Left ventricle myocardium inferior (tissue), 1 donor: ENCODE measurements at regions not wholly inside any gene's neighbourhood (a gene's known extent, or its start where the extent isn't known, plus 50 kb on each side); places are given as distances from the start of the nearest gene placed in this dataset.

Source experiments
- DNase-seq: peaks from one replicate; pipeline ENCODE4 v3.0.0-alpha.2; 2020
- H3K27ac ChIP-seq: fragments of 200-600 bp; replicated peaks from 2 replicates; pipeline ENCODE4 v1.8.0; 2021
- H3K27me3 ChIP-seq: fragments of 200-600 bp; 2 replicates; pipeline ENCODE4 v1.8.0; 2021; ENCODE audit warnings: low read depth
- H3K36me3 ChIP-seq: fragments of 200-600 bp; 2 replicates; pipeline ENCODE4 v1.8.0; 2021
- H3K4me1 ChIP-seq: fragments of 200-600 bp; 2 replicates; pipeline ENCODE4 v1.8.0; 2021
- H3K4me3 ChIP-seq: fragments of 200-600 bp; 2 replicates; pipeline ENCODE4 v1.8.0; 2021; ENCODE audit warnings: mild to moderate bottlenecking, moderate library complexity
- H3K9me3 ChIP-seq: fragments of 200-600 bp; replicated peaks from 2 replicates; pipeline ENCODE4 v1.8.0; 2021
- intact Hi-C: fragments of 100-400 bp; cut with micrococcal nuclease; formaldehyde crosslinking; loops from one replicate; pipeline ENCODE4 v1.11.0; 2022
- TF ChIP-seq, protein P1 (sequence below): fragments of 200-600 bp; IDR thresholded peaks from 2 replicates; pipeline ENCODE4 v1.8.0; 2021; ENCODE audit warnings: antibody characterized with exemption, mild to moderate bottlenecking, borderline replicate concordance
- donor health status: DM: no; HTN: yes; CAD: no; lungs with severe emphysema.

GRCh38 chr16:59997706-59998105 is 1263.6 kb upstream of the GOT2 start:
- H3K4me3 ChIP-seq: no peak overlapping the region
- no peak overlapping the region for H3K27ac ChIP-seq
- H3K4me1 ChIP-seq: no peaks in the 10 kb centered on the region
- intact Hi-C loops: no loop called here
- H3K27me3 ChIP-seq: no peaks in the 10 kb centered on the region
- DNase-seq: no peak
- TF ChIP-seq, protein P1, sequence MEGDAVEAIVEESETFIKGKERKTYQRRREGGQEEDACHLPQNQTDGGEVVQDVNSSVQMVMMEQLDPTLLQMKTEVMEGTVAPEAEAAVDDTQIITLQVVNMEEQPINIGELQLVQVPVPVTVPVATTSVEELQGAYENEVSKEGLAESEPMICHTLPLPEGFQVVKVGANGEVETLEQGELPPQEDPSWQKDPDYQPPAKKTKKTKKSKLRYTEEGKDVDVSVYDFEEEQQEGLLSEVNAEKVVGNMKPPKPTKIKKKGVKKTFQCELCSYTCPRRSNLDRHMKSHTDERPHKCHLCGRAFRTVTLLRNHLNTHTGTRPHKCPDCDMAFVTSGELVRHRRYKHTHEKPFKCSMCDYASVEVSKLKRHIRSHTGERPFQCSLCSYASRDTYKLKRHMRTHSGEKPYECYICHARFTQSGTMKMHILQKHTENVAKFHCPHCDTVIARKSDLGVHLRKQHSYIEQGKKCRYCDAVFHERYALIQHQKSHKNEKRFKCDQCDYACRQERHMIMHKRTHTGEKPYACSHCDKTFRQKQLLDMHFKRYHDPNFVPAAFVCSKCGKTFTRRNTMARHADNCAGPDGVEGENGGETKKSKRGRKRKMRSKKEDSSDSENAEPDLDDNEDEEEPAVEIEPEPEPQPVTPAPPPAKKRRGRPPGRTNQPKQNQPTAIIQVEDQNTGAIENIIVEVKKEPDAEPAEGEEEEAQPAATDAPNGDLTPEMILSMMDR: no peak
- H3K9me3 ChIP-seq: no peaks in the 10 kb centered on the region
- no peaks in the 10 kb centered on the region for H3K36me3 ChIP-seq

DNA sequence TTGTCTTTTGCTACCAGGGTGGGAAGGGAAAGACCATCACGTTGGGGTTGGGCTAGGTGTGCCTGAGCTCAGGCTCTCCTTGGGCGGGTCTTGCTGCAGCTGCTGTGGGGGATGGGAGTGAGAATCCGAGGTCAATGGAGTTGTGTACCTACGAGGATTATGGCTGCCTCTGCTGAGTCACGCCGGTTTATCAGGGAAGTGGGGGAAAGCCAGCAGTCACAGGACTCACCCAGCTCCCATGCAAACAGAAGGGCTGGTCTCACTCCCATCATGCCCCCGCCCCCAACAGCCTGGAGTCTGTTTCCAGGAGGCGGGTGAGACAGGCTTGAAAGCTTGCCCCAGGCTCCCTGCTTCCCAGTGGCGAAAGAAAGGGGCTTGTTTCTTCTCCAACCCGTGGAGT is 1259.0 kb upstream of the GOT2 start:
- DNase-seq: no peak
- TF ChIP-seq, protein P1: no peak
- H3K4me1 ChIP-seq: no peaks in the 10 kb centered on the region
- intact Hi-C loops: no loop called here
- H3K27ac ChIP-seq: no peak overlapping the region
- no peaks in the 10 kb centered on the region for H3K27me3 ChIP-seq
- peaks cover 44% of the 10 kb centered on the region for H3K9me3 ChIP-seq
- no peak overlapping the region for H3K4me3 ChIP-seq
- H3K36me3 ChIP-seq: no peaks in the 10 kb centered on the region

- Histone ChIP-seq H3K9me3 (peaks cover 49% of the 10 kb centered on the region), H3K4me3 (no peak overlapping the region), H3K4me1 (no peaks in the 10 kb centered on the region), H3K36me3 (no peaks in the 10 kb centered on the region), H3K27ac (no peak overlapping the region), H3K27me3 (no peaks in the 10 kb centered on the region)
- TF ChIP-seq, protein P1: no peak
- no peak for DNase-seq
- intact Hi-C loops: no loop called here
These were observed 1257.1 kb upstream of the GOT2 start for GRCh38 chr16:59991171-59991570.

DNA sequence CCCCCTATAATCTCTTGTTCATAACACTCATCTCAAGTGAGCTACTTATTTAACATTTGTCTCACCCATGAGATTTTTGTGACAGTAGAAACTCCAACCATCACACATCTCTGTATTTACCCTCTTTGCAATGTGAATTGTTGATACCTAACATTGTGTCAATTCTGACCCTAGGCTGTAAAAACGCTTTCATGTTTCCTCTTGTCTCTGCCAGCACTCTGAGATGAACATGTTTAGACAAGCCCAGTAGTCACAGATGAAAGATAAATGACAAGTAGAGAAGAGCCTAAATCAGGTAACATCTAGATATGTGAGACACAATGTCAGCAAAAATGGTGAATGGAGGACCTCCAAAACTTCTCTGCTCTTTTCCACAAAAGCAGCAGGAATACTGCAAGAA is 1254.5 kb upstream of the GOT2 start:
- TF ChIP-seq, protein P1: no peak
- H3K4me3 ChIP-seq: no peak overlapping the region
- intact Hi-C loops: no loop called here
- no peaks in the 10 kb centered on the region for H3K36me3 ChIP-seq
- no peaks in the 10 kb centered on the region for H3K27me3 ChIP-seq
- peaks cover 68% of the 10 kb centered on the region for H3K9me3 ChIP-seq
- no peaks in the 10 kb centered on the region for H3K4me1 ChIP-seq
- DNase-seq: no peak
- H3K27ac ChIP-seq: no peak overlapping the region

DNA sequence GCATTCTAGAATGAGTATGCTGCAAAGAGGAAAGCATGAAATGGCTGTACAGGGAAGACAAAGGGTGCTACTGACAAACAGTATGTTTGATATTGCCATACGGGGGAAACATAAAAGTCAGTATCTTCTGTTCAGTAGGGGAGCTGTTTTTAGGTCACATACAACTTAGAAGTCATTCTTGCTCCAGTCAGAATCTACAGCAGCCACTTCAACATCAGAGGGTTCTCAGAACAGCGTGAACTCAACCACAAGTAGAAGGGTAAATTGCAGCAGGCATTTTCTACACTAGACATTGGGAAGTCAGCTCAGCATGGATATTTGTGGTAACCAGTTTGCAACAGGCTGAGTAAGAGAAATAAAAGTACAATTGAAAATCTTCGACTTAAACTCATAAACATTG is 1241.8 kb upstream of the GOT2 start:
- no peak for DNase-seq
- Histone ChIP-seq H3K4me1 (no peaks in the 10 kb centered on the region), H3K36me3 (no peaks in the 10 kb centered on the region), H3K9me3 (no peaks in the 10 kb centered on the region), H3K27me3 (no peaks in the 10 kb centered on the region), H3K4me3 (no peak overlapping the region), H3K27ac (no peak overlapping the region)
- TF ChIP-seq, protein P1: no peak
- intact Hi-C loops: no loop called here

DNA sequence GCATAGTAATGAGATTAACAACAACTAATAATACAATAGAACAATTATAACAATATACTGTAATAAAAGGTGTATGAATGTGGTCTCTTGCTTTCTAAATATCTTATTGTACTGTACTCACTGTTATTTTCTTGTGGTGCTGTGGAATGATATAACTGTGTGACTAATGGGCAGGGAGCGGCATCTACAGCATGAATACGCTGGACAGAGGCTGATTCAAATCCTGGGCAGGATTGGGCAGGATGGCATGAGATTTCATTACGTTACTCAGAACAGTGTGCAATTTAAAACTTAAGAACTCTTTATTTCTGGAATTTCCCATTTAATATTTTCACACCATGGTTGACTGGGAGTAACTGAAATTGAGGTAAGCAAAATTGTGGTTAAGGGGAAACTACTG is 1239.8 kb upstream of the GOT2 start:
- DNase-seq: no peak
- no peaks in the 10 kb centered on the region for H3K27me3 ChIP-seq
- H3K36me3 ChIP-seq: no peaks in the 10 kb centered on the region
- intact Hi-C loops: no loop called here
- H3K4me3 ChIP-seq: no peak overlapping the region
- H3K4me1 ChIP-seq: no peaks in the 10 kb centered on the region
- TF ChIP-seq, protein P1: no peak
- H3K9me3 ChIP-seq: no peaks in the 10 kb centered on the region
- no peak overlapping the region for H3K27ac ChIP-seq
